NCI-H2227 (cell line): ENCODE measurements at regions not wholly inside any gene's neighbourhood (a gene's known extent, or its start where the extent isn't known, plus 50 kb on each side); places are given as distances from the start of the nearest gene placed in this dataset.

ENCODE experiments used
- DNase-seq: peaks from one replicate; lab custom pipeline; 2025; ENCODE audit not compliant: unreplicated experiment; lab: John Stamatoyannopoulos, UW

DNA sequence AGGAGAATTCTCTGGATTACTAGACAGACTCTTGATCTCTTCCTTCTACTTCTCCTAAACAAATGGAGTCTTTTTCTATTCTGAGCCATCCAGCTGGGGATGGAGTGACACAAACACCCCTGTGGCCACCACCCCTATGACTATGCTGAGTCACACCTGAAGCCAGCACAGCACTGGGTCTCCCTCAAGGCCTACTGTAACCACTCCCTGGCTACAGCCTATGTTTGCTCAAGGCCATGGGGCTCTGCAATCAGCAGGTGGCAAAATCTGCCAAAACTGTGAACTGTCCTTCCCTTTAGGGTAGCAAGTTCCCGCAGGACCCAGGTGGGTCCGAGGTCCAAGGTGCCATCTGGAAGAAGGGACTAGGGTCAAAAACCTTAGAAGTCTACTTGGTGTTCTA, 132.3 kb downstream of the TINAG start:
- DNase-seq, result no peak

DNA sequence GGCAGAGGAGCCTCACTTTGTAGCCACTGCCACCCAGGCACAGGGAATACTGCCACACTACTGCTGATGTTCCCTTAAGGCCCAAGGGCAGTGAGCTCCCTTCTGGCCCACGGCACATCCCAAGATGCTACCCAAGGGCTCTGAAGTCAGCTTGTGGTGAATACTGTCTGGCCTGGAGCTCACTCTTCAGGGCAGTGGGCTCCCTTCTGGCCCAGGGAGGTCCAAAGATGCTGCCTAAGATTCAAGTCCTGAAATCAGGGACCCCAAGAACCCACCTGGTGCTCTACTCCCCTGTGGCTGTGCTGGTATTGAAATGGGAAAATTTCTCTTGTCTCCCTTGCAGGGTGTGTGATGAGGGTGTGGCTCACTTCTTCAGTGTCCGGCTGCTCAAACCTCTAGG, 132.8 kb downstream of the TINAG start:
- no peak for DNase-seq

DNA sequence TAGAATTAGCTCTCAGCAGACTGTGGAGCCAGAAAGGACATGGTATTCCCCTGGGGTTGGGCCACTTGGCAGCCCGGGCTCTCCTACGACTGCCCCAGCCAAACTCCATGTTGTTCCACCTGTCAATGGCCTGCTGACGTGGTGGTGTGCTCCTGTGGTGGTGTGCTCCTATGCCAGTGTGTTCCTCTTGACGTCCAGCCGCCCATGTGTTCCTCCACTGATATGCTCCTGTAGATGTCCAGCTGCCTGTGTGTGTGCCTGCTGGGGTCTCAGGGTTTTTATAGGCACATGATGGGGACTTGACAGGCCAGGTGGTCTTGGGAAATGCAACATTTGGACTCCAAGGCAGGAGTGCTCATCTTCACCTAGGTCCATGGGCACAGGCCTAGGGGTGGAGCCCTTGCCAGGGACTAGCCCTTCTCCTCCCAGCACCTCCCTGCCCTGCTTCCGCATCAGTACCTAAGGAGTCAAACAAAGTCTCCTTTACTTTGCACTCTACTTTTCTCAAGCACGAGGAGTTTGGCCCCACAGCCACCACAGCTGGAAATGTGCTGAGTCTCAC, 133.5 kb downstream of the TINAG start:
- no peak for DNase-seq

DNA sequence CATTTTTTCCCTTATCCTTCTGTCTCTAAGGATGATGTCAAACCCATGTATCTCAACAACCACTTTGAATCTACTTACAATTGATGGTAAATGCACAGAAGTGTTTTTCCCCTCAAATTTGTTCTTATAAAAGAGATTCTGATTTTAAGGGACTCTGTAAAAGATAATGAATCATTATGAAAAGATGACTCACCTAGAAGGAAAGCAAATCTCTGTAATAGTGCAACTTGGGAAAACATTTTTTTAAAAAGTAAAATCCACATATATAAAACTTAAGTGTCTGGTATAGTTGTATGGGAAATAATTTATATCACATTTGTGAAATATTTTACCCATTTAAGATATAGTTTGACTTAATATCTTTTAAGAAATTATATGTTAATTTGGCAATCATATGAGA, 137.0 kb downstream of the TINAG start:
- DNase-seq, result no peak

DNA sequence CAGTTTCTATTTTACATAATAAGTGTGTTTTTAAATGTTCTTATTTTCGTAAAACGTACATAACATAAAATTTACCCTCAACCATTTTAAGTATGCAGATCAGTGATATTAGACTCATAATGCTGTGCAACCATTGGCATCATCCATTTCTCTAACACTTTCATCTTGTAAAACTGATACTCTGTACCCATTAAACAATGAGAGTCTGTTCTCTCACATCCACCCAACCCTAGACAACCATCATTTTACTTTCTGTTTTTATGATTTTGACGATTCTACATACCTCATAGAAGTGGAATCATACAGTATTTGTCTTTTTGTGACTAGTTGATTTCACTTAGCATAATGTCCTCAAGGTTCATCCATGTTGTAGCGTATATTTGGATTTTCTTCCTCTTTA, 140.4 kb downstream of the TINAG start:
- no peak for DNase-seq

DNA sequence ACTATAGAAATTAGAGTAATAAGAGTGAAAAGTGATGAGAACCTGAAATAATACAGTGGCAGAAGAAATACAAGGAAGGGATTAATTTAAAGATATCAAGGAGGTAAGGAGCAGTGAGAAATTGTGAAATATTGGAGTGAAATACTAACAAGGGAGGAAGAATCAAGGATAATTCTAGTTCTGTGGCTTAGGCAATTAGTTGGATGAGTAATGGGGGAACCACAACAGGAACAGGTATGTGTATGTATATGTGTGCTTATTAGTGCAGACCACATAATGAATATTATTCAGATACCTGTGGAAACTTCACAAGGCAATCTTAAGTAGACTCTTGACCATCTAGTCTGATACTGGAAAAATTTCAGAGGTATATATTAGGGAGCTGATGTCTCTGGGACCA, 143.3 kb downstream of the TINAG start:
- DNase-seq, result no peak

DNA sequence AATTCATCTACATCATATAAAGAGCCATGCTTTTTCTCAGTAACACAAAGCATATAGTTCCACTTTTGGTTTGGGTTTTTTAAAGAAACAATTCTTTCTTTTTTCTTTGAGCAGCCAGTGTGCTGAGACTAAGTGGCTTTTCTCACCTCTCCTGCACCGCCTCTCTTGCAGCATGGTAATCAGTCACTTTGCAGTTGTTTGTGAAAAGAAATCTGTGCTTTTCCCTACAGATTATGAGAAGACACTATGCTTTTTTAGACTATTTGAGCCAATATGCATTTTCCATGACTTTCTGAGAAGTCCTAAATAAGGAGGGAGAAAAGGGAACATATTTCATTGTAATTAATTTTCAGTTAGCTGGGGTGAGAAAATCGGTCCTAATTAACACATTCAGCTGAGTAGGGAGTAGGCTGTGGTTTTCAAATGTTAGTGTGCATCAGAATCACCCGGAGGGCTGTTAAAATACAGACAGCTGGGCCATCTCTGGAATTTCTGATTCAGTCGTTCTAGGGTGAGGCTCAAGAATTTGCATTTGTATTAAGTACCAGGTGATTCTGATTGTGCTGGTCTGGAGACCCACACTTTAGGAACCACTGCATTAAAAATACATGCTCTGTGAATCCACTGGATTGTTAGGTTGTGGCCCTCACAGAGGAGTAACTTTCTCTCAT, 155.2 kb downstream of the TINAG start:
- DNase-seq, result no peak

DNA sequence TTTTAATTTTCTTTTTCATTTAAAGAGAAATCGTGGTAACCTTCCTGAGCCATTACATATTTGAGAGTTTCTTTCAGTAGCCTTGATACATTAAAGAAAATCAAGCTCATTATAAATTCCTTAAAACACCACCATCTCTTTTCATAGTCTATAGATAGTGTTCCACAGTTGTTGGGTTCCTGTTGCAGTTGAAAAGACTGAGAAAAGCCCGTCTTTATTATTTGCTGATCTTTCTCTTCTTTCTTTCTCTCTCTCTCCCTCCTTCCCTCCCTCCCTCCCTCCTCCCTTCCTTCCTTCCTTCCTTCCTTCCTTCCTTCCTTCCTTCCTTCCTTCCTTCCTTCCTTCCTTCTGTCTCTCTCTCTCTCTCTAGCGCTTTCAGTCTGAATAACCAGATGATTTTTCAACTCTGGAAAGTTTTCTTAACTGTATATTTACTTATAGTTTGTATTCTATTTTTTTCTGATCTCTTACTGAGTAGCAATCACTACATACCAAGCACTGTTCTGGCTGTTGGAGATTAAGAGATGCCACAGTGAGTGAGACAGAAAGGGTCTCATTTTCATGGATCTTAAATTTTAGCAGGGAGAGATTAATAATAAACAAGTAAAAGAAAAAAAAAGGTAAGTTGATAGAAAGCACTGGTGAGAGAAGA, 157.5 kb downstream of the TINAG start:
- DNase-seq, result no peak

DNA sequence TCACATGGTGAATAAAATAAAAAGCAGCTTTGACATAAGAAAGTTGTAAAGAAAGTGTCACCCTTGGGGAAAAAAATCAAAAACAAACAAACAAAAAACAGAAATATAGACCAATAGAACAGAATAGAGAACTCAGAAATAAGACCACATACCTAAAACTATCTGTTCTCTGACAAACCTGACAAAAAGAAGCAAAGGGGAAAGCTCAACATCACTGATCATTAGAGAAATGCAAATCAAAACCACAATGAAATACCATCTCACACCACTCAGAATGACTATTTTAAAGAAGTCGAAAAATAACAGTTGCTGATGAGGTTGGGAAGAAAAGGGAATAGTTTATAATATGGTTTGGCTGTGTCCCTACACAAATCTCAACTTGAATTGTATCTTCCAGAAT, 159.1 kb downstream of the TINAG start:
- no peak for DNase-seq

DNA sequence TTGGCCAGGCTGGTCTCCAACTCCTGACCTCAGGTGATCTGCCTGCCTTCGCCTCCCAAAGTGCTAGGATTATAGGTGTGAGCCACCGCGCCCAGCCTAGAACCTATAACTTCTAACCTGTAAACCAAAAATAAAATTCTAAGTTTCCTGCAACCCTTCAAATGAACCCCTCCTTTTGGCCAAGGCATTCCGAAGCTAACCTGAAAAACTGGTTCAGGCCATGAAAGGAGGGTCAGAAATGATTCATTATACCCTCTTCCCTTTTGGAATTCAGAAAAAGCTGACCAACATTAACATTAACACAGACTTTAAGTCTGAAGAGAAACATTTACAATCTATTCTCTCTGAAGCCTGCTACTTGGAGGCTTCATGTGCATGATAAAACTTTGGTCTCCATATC, 165.1 kb downstream of the TINAG start:
- no peak for DNase-seq

DNA sequence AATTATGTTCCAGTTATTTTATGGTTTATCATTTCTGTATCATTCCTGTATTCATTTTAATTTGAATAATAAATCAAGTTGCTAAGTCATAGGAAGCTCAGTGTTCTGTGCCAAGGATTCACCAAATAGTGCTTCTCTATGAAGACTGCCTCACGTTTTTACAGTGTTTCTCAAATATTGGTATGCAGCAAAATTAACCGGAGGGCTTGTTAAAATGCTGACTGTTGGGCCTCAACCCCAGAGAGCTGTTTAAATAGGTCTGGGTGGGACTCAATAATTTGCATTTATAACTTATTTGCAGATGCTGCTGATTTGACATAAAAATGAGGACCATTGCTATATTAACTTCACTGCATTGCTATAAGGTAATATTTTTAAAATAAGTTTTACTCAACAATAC, 166.7 kb downstream of the TINAG start:
- DNase-seq, result no peak

DNA sequence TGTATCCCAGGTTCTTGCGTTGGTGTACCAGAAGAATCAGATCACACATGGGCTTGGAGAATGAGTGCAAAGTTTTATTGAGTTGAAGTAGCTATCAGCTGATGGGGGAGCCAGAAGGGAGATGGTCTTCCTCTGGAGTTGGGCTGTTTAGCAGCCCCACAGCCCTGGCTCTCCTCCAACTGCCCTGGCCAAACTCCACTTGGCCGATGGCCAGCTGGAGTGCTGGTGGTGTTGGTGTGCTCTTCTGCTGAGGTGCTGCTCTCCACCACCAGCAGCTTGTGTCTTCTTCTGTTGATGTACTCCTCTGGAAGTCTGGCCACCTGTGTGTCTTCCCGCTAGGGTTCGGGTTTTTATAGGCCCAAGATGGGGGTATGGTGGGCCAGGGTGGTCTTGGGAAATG, 172.8 kb downstream of the TINAG start:
- no peak for DNase-seq

DNA sequence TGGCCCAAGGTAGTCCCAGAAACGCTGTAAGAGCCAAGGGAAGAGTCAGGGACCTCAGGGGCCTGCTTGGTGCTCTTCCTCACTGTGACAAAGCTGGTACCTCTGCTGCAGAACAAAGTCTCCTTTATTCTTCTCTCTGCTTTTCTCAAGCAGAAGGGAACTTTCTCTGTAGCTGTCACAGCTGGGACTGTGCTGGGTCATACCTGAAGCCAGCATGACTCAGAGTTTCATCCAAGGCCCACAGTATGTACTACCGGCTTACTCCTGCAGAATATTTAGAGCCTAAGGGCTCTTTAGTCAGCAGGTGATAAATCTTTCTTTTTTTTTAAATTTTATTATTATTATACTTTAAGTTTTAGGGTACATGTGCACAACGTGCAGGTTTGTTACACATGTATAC, 183.2 kb downstream of the TINAG start:
- no peak for DNase-seq

DNA sequence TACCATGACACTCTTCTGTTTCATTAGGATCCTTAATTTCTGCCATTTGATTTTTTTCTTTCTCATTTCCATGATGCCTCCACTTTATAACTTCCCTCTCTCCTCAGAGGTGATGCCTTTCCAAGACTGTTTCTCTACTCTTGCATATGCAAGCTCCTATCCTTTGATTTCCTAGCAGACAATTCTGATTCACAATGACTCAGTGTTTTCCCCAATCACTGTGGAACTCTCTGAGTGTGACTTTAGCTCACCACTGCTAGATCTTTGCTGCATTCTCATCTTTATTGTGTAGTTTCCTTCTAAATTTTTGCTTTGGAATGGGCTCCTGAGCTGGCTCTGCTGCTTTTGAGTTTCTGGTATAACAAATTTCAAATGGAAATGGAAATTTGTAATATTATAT, 184.9 kb downstream of the TINAG start:
- no peak for DNase-seq

DNA sequence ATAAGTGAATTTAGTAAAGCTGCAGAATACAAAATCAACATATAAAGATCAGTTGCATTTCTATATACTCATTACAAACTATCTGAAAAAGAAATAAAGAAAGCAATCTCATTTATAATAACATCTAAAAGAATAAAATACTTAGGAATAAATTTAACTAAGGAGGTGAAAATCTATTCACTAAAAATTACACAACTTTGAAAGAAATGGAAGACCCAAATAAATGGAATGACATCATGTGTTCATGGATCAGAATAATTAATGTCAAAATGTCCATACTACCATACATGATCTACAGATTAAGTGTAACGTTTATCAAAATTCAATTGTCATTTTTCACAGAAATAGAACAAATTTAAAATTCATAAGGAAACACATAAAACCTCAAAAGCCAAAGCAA, 194.9 kb downstream of the TINAG start:
- no peak for DNase-seq

DNA sequence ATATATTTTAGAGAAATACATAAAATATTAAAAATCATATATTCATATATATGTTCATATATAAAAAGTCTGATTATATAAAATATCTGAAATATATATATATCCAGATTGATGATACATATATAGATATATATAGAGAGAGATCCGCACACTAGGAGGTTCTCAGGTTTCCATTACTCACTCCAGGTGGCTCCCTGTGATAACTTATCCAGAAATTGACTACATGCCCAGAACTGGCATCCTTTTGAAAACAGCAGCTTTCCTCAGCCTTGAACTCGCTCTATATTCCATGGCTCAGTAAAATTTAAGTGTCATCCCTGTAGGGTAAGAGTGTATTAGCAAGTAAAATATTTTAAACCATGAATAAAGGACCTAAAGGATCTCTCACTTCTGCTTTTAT, 206.8 kb downstream of the TINAG start:
- no peak for DNase-seq

DNA sequence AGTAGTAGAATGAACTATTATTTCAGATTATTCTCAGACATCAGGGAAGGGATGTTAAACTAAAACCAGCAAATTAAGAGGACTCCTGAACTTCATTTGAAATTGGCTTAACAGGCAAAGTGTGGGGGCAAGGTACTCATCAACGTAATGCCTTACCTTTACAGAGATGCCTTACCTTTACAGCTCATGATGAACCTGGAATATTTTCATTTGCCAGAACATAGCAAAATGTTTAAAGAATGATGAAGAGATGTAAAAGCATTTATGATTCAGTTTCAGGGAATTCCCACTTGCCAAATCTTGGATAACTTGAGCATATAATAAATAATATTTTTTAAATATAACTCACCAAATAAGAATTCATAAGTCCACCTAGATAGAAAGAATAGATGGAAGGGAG, 207.5 kb downstream of the TINAG start:
- no peak for DNase-seq

DNA sequence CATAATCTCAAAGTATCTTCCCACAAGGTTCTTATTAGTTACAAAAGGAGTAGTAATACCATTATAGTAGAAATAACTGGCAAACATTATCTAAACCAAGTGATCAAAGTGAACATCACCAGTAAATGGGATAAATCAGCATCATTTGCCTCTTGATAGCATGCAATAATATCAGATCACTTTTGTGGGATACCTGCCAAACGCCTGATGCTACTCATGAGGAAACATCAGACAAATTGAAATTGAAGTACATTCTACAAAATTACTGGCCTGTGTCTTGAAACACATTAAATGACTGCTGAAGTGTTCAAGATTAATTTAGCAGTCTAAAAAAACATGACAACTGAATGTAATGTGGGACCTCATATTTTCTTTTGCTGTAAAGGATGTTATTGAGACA, 208.1 kb downstream of the TINAG start:
- no peak for DNase-seq

DNA sequence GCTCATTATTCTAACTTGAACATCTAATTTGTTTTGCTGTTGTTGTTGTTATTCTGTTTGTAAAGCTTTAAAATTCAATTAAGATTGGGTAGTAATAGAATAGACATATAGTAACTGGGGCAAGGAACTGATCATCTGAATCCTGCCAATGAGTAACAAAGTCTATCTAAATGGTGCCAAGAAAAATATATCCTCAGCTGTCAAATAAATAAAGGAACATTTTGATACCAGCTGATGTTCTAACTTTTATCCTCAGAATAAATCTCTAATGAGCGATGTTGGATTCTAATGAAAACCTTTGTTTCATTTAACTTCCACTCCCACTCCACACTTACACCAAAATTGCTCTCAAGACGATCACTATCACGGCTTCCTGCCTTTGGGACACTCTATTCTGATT, 210.9 kb downstream of the TINAG start:
- DNase-seq, result no peak

DNA sequence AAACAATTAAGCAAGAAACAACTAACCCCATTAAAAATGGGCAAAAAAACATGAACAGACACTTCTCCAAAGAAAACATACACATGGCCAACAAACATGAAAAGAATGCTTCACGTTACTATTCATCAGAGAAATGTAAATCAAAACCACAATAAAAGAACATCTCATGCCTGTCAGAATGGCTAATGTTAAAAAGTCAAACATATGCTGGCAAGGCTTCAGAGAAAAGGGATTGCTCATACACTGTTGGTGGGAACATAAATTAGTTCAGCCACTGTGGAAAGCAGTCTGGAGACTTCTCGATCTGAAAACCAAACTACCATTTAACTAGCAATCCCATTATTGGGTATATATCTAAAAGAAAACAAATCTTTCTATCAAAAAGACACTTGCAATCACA, 217.5 kb downstream of the TINAG start:
- DNase-seq, result no peak

DNA sequence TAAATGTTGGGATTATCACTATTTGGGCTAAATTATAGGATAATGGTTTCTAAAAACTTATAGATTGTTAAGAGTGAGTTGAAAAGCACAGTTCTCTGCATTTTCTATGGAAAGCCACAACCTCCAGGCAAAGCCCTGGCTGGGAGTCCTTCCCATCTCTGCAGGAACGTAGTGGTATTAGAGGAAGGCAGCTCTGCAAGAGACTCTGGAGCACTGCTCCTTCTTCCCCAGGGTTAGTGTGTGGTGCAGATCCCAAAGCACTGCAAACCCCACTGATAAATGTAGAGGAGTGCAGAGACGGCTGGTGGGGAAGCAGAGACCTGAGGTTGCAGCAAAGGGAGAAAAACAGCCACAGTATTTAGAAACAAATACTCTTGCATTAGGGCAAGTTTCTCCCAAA, 225.3 kb downstream of the TINAG start:
- no peak for DNase-seq

DNA sequence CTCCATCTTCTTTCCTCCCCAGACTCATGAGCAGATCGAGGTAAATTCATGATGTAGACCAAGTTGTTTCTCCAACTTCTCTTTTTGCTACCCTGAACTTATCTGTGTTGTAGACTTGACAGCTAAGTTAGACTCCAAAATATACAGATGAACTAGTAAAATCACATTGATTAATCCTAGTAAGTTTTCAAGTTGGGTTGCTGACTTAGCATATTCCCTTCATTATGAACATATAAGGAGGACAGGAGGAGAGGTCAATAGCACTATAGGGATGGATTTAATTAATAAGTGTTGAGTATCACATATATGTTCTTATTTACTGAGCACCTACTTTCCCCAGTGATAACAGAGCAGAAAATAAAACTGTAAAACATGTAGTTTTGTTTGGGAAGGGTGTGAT, 227.3 kb downstream of the TINAG start:
- no peak for DNase-seq

DNA sequence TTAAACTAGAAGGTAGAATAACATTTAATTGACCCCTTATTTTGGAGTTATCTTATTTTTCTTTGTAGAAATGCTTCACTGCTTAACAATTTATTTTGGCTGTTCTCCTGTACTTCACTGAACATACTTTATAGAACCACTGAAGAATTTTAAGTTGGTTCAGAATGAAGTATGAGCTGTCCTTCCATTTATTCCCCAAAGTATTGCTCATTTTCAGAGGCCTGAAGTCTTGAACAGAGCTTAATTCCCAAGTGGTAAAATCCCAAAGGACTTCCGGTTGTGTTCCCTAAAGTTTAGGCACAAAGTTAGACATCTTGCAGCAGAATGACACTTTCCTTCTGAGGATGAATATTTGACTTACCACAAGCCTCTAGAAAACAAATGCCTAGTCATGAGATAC, 233.3 kb downstream of the TINAG start:
- DNase-seq, result no peak
